IPS DF 6.9 (cell line): ENCODE measurements at regions not wholly inside any gene's neighbourhood (a gene's known extent, or its start where the extent isn't known, plus 50 kb on each side); places are given as distances from the start of the nearest gene placed in this dataset.

Experiments used
- DNase-seq: peaks from one replicate; pipeline ENCODE4 v3.0.0-alpha.2; 2013; ENCODE audit warnings: low read depth, low spot score
- H3K27ac ChIP-seq: one replicate; pipeline ENCODE4 v1.5.1; 2013; ENCODE audit warnings: low read length, control low read depth
- H3K27me3 ChIP-seq: 2 replicates; pipeline ENCODE4 v1.6.1; 2013; ENCODE audit warnings: mild to moderate bottlenecking, low read length; ENCODE audit not compliant: control insufficient read depth, insufficient read depth
- H3K36me3 ChIP-seq: 2 replicates; pipeline ENCODE4 v1.6.1; 2013; ENCODE audit warnings: low read length; ENCODE audit not compliant: control insufficient read depth, insufficient read depth
- H3K4me1 ChIP-seq: 2 replicates; pipeline ENCODE4 v1.6.1; 2013; ENCODE audit warnings: low read length; ENCODE audit not compliant: control insufficient read depth, insufficient read depth
- H3K4me3 ChIP-seq: 2 replicates; pipeline ENCODE4 v1.5.1; 2013; ENCODE audit warnings: mild to moderate bottlenecking, low read length
- H3K9me3 ChIP-seq: 2 replicates; pipeline ENCODE4 v1.6.1; 2013; ENCODE audit warnings: low read length, inconsistent platforms; ENCODE audit not compliant: control insufficient read depth, insufficient read depth
- WGBS: extraction: QIAGEN DNeasy Blood & Tissue Kit; methylation state at CpG from one replicate; pipeline ENCODE4 v1.1.7; 2013; ENCODE audit warnings: mixed read lengths, missing lambda C conversion rate; ENCODE audit not compliant: insufficient read length, insufficient coverage; 5-methylcytosine and 5-hydroxymethylcytosine counted together

- no peaks in the 10 kb centered on the region for H3K36me3 ChIP-seq
Observed at GRCh38 chr13:34779171-34779570, 162.9 kb upstream of the NBEA start.

GRCh38 chr13:34793301-34793700 is 148.8 kb upstream of the NBEA start:
- Histone ChIP-seq H3K36me3 (no peaks in the 10 kb centered on the region), H3K4me3 (no peak overlapping the region), H3K27ac (no peak overlapping the region), H3K4me1 (no peaks in the 10 kb centered on the region), H3K27me3 (no peaks in the 10 kb centered on the region), H3K9me3 (peaks cover 1% of the 10 kb centered on the region; the same call in 1 of the 2 replicates)
- no CpG with 5 or more reads among the region's 2 CpGs for WGBS
- DNase-seq, result no peak

More at GRCh38 chr13:34779171-34779570, 162.9 kb upstream of the NBEA start:
- WGBS, result no CpG with 5 or more reads among the region's 6 CpGs
- H3K27me3 ChIP-seq, result no peaks in the 10 kb centered on the region; the same call in 1 of the 2 replicates
- no peaks in the 10 kb centered on the region for H3K9me3 ChIP-seq
- no peak for DNase-seq
- H3K4me3 ChIP-seq, result no peak overlapping the region
- no peaks in the 10 kb centered on the region for H3K4me1 ChIP-seq
- H3K27ac ChIP-seq, result no peak overlapping the region

- no peak for DNase-seq
- WGBS, result no CpG with 5 or more reads among the region's 4 CpGs
- no peaks in the 10 kb centered on the region for H3K4me1 ChIP-seq
Observed at GRCh38 chr13:34803756-34804155, 138.3 kb upstream of the NBEA start.

DNA sequence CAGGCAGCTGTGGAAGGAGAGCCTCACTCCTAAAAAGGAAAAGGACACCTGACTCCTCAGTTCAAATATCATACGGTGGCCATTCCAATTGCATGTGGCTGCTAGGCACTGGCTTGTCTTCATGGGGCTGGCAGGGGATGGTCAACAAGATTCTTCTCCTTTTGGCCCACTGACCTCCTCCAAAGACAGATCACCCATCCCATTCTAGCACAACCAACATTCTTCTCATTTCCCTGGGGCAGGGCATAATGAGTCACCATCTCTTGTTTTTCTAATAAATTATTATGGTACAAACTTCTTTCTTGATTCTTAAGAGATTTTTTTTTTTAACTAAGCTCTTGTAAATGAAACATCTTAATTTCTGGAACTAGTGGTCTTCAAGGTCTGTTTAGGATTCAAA is 136.7 kb upstream of the NBEA start:
- H3K4me3 ChIP-seq, result no peak overlapping the region
- DNase-seq, result no peak
- WGBS, result no CpG with 5 or more reads among the region's 1 CpG

More at GRCh38 chr13:34803756-34804155, 138.3 kb upstream of the NBEA start:
- no peaks in the 10 kb centered on the region for H3K9me3 ChIP-seq
- no peak overlapping the region for H3K27ac ChIP-seq
- no peaks in the 10 kb centered on the region for H3K36me3 ChIP-seq
- no peaks in the 10 kb centered on the region for H3K27me3 ChIP-seq
- H3K4me3 ChIP-seq, result no peak overlapping the region

GRCh38 chr13:34808649-34809048 is 133.4 kb upstream of the NBEA start:
- Histone ChIP-seq H3K4me1 (no peaks in the 10 kb centered on the region), H3K27me3 (no peaks in the 10 kb centered on the region), H3K27ac (no peak overlapping the region), H3K4me3 (no peak overlapping the region), H3K9me3 (no peaks in the 10 kb centered on the region), H3K36me3 (no peaks in the 10 kb centered on the region)
- DNase-seq, result no peak

More for the DNA sequence above, 136.7 kb upstream of the NBEA start:
- Histone ChIP-seq H3K9me3 (no peaks in the 10 kb centered on the region), H3K27me3 (no peaks in the 10 kb centered on the region), H3K4me1 (no peaks in the 10 kb centered on the region), H3K36me3 (no peaks in the 10 kb centered on the region), H3K27ac (no peak overlapping the region)

DNA sequence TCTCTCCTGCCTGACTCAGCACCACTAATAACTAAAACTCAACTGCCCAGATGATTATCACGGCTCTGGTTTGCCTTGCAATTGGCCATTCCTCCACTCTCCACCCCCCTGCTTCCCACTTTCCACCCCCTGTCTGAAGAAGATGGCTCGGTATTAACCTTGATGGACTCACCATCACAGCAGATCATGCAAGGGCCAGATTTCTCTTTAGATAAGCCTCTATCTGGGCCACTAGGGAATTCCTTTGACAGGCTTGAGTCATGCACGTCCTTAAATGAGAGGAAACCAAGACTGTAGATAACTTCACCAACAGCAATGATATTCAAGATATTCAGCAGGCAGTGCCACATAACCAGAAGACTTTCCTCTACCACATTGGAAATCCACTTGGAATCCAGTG is 131.1 kb upstream of the NBEA start:
- no CpG with 5 or more reads among the region's 3 CpGs for WGBS
- Histone ChIP-seq H3K4me1 (no peaks in the 10 kb centered on the region), H3K27ac (no peak overlapping the region), H3K36me3 (no peaks in the 10 kb centered on the region), H3K27me3 (no peaks in the 10 kb centered on the region), H3K4me3 (no peak overlapping the region), H3K9me3 (no peaks in the 10 kb centered on the region)
- DNase-seq, result no peak

DNA sequence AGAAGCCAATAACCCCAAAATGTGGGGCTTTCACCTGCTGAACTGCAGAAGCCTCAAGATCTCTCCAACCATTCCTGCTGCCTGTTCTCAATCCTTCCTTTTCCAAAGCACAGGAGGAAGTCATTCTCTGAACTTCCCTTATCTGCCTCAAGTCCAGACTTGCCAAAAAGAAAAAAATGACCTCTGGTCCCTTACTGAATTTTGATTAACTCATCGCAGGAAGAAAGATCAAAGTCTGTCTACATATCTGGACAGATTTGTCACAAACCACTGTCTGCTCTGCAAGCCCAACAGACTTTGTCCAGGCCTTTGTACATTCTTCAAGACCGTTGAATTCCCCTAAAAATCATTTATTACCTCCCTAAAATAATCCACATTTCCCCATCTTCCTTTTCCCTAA is 126.5 kb upstream of the NBEA start:
- DNase-seq, result no peak
- 100% methylated on average over 1 of the region's 2 CpGs for WGBS
- H3K4me3 ChIP-seq, result no peak overlapping the region
- no peaks in the 10 kb centered on the region for H3K27me3 ChIP-seq
- H3K9me3 ChIP-seq, result no peaks in the 10 kb centered on the region
- no peaks in the 10 kb centered on the region for H3K36me3 ChIP-seq
- peaks cover 3% of the 10 kb centered on the region; the same call in 1 of the 2 replicates for H3K4me1 ChIP-seq
- H3K27ac ChIP-seq, result no peak overlapping the region

- Histone ChIP-seq H3K36me3 (no peaks in the 10 kb centered on the region), H3K27me3 (no peaks in the 10 kb centered on the region), H3K27ac (no peak overlapping the region), H3K4me1 (peaks cover 3% of the 10 kb centered on the region; the same call in 1 of the 2 replicates), H3K4me3 (no peak overlapping the region), H3K9me3 (no peaks in the 10 kb centered on the region)
- no CpG with 5 or more reads among the region's 2 CpGs for WGBS
- peak; percentile 25 for DNase-seq
Observed at GRCh38 chr13:34816245-34816884, 125.7 kb upstream of the NBEA start.

DNA sequence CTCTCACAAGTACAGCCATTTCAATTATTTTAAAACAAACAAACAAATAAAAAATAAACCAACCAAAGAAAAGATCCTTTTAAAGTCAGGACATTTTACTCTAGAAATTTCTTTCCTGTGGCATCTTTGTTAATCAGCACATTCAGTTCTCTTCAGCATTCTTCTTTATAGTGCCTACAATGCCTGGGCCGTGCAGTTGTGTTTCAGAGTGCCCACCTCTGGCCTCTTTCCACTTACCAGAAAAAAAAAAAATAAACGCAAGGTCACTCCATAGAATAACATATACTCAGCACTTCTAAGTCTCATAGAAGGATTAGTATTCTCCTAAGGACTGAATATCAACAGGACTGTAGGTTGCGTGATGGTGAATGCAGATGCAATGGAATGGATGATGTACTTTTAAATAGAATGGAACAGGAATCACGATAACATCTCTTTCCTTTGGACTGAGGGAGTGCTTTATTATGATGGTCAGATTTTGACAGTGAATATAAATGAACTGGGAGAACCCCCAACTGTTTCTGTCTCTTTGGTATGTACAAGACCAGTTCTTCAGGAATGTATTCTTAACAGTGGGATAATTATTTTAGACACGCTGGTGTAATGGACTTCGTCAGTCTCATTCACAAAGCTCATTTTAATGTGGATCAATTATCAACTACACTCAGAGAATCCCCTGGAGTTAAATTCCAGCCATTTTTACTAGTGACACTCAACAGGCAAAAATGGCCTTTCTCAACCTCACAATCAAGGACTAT is 125.0 kb upstream of the NBEA start:
- Histone ChIP-seq H3K27ac (no peak overlapping the region), H3K4me3 (no peak overlapping the region), H3K27me3 (no peaks in the 10 kb centered on the region), H3K4me1 (peaks cover 3% of the 10 kb centered on the region; the same call in 1 of the 2 replicates), H3K36me3 (no peaks in the 10 kb centered on the region), H3K9me3 (no peaks in the 10 kb centered on the region)
- DNase-seq, result no peak
- WGBS, result no CpG with 5 or more reads among the region's 6 CpGs

- DNase-seq, result no peak
- Histone ChIP-seq H3K36me3 (no peaks in the 10 kb centered on the region), H3K27ac (no peak overlapping the region), H3K27me3 (no peaks in the 10 kb centered on the region), H3K4me1 (no peaks in the 10 kb centered on the region), H3K4me3 (no peak overlapping the region), H3K9me3 (no peaks in the 10 kb centered on the region)
- no CpG with 5 or more reads among the region's 1 CpG for WGBS
Observed at GRCh38 chr13:34822650-34823049, 119.4 kb upstream of the NBEA start.
